ENCODE measurements at regions not wholly inside any gene's neighbourhood (a gene's known extent, or its start where the extent isn't known, plus 50 kb on each side); places are given as distances from the start of the nearest gene placed in this dataset.

- DNase-seq (ENCODE audit: extremely low read depth, low read depth) = no peak
- TF ChIP-seq CTCF (IDR thresholded peaks at IDR 0.05; ENCODE audit: low read depth, low read length, missing control alignments) = no peak
- H3K4me3 ChIP-seq (replicated peaks; ENCODE audit: low read depth, low read length) = no peak overlapping the region
These were observed 372.8 kb upstream of the CELF2 start for GRCh38 chr10:10644676-10645385.

- no peak overlapping the region for H3K4me3 ChIP-seq (replicated peaks; ENCODE audit: low read depth, low read length)
- TF ChIP-seq CTCF (IDR thresholded peaks at IDR 0.05; ENCODE audit: low read depth, low read length, missing control alignments) = no peak
- DNase-seq (ENCODE audit: extremely low read depth, low read depth) = no peak
These were observed 370.3 kb upstream of the CELF2 start for GRCh38 chr10:10647331-10647730.

GRCh38 chr10:10657139-10657760 lies 360.4 kb upstream of the CELF2 start:
- H3K4me3 ChIP-seq (replicated peaks; ENCODE audit: low read depth, low read length) = no peak overlapping the region
- TF ChIP-seq CTCF (IDR thresholded peaks at IDR 0.05; ENCODE audit: low read depth, low read length, missing control alignments) = no peak
- DNase-seq (ENCODE audit: extremely low read depth, low read depth) = no peak

- TF ChIP-seq CTCF (IDR thresholded peaks at IDR 0.05; ENCODE audit: low read depth, low read length, missing control alignments) = no peak
- H3K4me3 ChIP-seq (replicated peaks; ENCODE audit: low read depth, low read length) = no peak overlapping the region
- no peak for DNase-seq (ENCODE audit: extremely low read depth, low read depth)
These were observed 359.4 kb upstream of the CELF2 start for GRCh38 chr10:10658172-10658785.

- no peak overlapping the region for H3K4me3 ChIP-seq (replicated peaks; ENCODE audit: low read depth, low read length)
- DNase-seq (ENCODE audit: extremely low read depth, low read depth) = no peak
- TF ChIP-seq CTCF (IDR thresholded peaks at IDR 0.05; ENCODE audit: low read depth, low read length, missing control alignments) = no peak
These were observed 357.6 kb upstream of the CELF2 start for GRCh38 chr10:10660054-10660453.

GRCh38 chr10:10661176-10661575 lies 356.5 kb upstream of the CELF2 start:
- no peak overlapping the region for H3K4me3 ChIP-seq (replicated peaks; ENCODE audit: low read depth, low read length)
- no peak for TF ChIP-seq CTCF (IDR thresholded peaks at IDR 0.05; ENCODE audit: low read depth, low read length, missing control alignments)
- DNase-seq (ENCODE audit: extremely low read depth, low read depth) = no peak
